PFSK-1 (cell line): ENCODE measurements at regions not wholly inside any gene's neighbourhood (a gene's known extent, or its start where the extent isn't known, plus 50 kb on each side); places are given as distances from the start of the nearest gene placed in this dataset.

ENCODE experiments used
- FOXP2 ChIP-seq: optimal IDR thresholded peaks from 2 replicates; pipeline ENCODE3; 2011; ENCODE audit warnings: borderline replicate concordance, control low read depth, inconsistent platforms; ENCODE audit not compliant: insufficient read depth; ENCODE audit errors: extremely low read length, extremely low read depth
- POLR2AphosphoS5 ChIP-seq: IDR thresholded peaks from 2 replicates; pipeline ENCODE4 v1.6.1; 2012; ENCODE audit warnings: low read depth, mild to moderate bottlenecking, control low read depth, low read length, moderate library complexity
- SIN3A ChIP-seq: IDR thresholded peaks from 2 replicates; pipeline ENCODE4 v1.6.1; 2012; ENCODE audit warnings: mild to moderate bottlenecking, low read length, moderate library complexity, borderline replicate concordance; ENCODE audit not compliant: insufficient read depth
- TAF1 ChIP-seq: IDR thresholded peaks from 2 replicates; pipeline ENCODE4 v1.6.1; 2012; ENCODE audit warnings: low read length, control low read depth, borderline replicate concordance; ENCODE audit not compliant: insufficient read depth
- TF ChIP-seq, protein P1 (sequence below), 2 experiments: IDR thresholded peaks; 2 replicates each; pipeline versions ENCODE4 v1.6.1 to v1.8.0; 2011 to 2012; ENCODE audit warnings: low read depth in 2 of 2, low read length in 2 of 2, control low read depth in 1 of 2, inconsistent platforms in 1 of 2, mild to moderate bottlenecking in 1 of 2, moderate library complexity in 1 of 2; ENCODE audit not compliant: insufficient read depth in 1 of 2

DNA sequence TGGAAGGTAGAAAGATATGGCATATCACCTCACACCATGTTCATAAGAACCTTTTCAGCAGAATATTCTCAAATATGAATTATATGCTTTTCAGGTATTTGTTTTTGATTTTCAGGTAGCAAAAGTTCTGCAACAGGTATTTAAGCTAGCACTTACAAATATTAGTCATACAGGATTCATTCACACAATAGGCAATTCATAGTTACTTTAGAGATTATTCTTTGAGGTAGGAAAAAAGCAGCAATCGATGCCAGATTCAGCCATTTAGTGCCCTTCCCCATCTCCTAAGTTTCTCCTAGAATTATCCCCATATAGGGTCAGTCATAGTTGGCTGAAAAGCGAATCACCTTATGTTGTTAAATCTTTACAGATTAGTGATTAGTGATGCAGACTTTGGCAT is 177.4 kb upstream of the MMADHC start:
- TF ChIP-seq TAF1 (no peak), POLR2AphosphoS5 (no peak), SIN3A (no peak), FOXP2 (no peak)
- TF ChIP-seq, protein P1, sequence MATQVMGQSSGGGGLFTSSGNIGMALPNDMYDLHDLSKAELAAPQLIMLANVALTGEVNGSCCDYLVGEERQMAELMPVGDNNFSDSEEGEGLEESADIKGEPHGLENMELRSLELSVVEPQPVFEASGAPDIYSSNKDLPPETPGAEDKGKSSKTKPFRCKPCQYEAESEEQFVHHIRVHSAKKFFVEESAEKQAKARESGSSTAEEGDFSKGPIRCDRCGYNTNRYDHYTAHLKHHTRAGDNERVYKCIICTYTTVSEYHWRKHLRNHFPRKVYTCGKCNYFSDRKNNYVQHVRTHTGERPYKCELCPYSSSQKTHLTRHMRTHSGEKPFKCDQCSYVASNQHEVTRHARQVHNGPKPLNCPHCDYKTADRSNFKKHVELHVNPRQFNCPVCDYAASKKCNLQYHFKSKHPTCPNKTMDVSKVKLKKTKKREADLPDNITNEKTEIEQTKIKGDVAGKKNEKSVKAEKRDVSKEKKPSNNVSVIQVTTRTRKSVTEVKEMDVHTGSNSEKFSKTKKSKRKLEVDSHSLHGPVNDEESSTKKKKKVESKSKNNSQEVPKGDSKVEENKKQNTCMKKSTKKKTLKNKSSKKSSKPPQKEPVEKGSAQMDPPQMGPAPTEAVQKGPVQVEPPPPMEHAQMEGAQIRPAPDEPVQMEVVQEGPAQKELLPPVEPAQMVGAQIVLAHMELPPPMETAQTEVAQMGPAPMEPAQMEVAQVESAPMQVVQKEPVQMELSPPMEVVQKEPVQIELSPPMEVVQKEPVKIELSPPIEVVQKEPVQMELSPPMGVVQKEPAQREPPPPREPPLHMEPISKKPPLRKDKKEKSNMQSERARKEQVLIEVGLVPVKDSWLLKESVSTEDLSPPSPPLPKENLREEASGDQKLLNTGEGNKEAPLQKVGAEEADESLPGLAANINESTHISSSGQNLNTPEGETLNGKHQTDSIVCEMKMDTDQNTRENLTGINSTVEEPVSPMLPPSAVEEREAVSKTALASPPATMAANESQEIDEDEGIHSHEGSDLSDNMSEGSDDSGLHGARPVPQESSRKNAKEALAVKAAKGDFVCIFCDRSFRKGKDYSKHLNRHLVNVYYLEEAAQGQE (IDR thresholded peaks at IDR 0.05; ENCODE audit: insufficient read depth in 1 of 2, low read depth in 2 of 2, low read length in 2 of 2): no peak
